H1 (cell line): ENCODE measurements at regions not wholly inside any gene's neighbourhood (a gene's known extent, or its start where the extent isn't known, plus 50 kb on each side); places are given as distances from the start of the nearest gene placed in this dataset.

Experiments
- CHD1 ChIP-seq: IDR thresholded peaks from 2 replicates; pipeline ENCODE4 v1.6.1; 2012; ENCODE audit warnings: low read depth, low read length, improper control_type of control experiment
- CTCF ChIP-seq, 3 experiments: IDR thresholded peaks; 1 replicate in 2 of 3; 2 replicates in 1 of 3; pipeline versions ENCODE4 v1.5.1 to v1.6.1; 2011; ENCODE audit warnings: low read length in 3 of 3, mild to moderate bottlenecking in 3 of 3, inconsistent platforms in 2 of 3, low read depth in 1 of 3, moderate library complexity in 1 of 3; ENCODE audit not compliant: insufficient read depth in 1 of 3; ENCODE audit errors: control extremely low read depth in 1 of 3
- EP300 ChIP-seq, 2 experiments: IDR thresholded peaks; 1 replicate in 1 of 2; 2 replicates in 1 of 2; pipeline ENCODE4 v1.6.1; 2011 to 2012; ENCODE audit warnings: low read depth in 2 of 2, low read length in 2 of 2, mild to moderate bottlenecking in 2 of 2, borderline replicate concordance in 1 of 2, inconsistent platforms in 1 of 2, moderate library complexity in 1 of 2
- HDAC2 ChIP-seq, 2 experiments: fragments of 300-600 bp in 1 of 2; sonication (generic) in 1 of 2; IDR thresholded peaks; 2 replicates each; pipeline ENCODE4 v1.6.1; 2011 to 2012; ENCODE audit warnings: low read depth in 2 of 2, low read length in 2 of 2, mild to moderate bottlenecking in 2 of 2, moderate library complexity in 2 of 2, borderline replicate concordance in 1 of 2, inconsistent platforms in 1 of 2
- MAX ChIP-seq: IDR thresholded peaks from 2 replicates; pipeline ENCODE4 v1.6.1; 2012; ENCODE audit warnings: inconsistent platforms
- TBP ChIP-seq: IDR thresholded peaks from 2 replicates; pipeline ENCODE4 v1.6.1; 2011; ENCODE audit warnings: low read depth, low read length, improper control_type of control experiment
- USF2 ChIP-seq: IDR thresholded peaks from 2 replicates; pipeline ENCODE4 v1.6.1; 2011; ENCODE audit warnings: low read length, improper control_type of control experiment
- YY1 ChIP-seq: IDR thresholded peaks from 2 replicates; pipeline ENCODE4 v1.6.1; 2011; ENCODE audit warnings: low read depth, mild to moderate bottlenecking, low read length
- ZNF274 ChIP-seq: IDR thresholded peaks from 2 replicates; pipeline ENCODE4 v1.7.0; 2012; ENCODE audit warnings: low read length, borderline replicate concordance; ENCODE audit errors: extremely low read depth
- TF ChIP-seq, protein P1 (sequence below): IDR thresholded peaks from 2 replicates; pipeline ENCODE4 v1.6.1; 2012; ENCODE audit warnings: low read length, inconsistent platforms

DNA sequence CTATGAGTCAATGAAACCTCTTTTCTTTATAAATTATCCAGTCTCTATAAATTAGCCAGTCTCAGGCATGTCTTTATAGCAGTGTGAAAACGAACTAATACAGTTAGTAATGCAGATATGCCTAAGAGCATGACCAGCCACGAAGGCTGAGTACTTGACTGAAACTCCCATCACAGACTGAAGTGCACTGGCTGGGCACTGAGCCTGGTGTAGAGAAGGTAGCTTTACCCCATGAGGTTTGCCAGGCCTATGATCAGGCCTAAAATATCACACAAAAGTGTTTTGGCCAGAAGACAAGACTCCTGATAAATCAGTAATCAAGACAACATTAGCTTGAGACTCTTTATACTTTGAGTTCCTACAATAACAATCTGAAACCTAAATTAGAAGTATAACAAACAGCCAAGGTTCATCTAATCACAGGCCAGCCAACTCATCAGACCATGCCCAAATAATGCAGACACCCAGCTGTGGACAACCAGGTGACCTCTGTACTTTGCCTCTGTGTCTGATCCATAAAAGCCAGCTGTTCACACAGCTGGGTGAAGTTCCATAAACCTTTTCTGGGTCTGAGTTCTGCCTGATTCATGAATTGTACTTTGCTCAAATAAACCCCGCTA is 771.8 kb upstream of the SLITRK1 start:
- TF ChIP-seq CTCF (IDR thresholded peaks at IDR 0.05; ENCODE audit: control extremely low read depth in 1 of 3, insufficient read depth in 1 of 3, low read depth in 1 of 3, low read length in 3 of 3): no peak
- no peak for TF ChIP-seq TBP
- no peak for TF ChIP-seq YY1
- no peak for TF ChIP-seq MAX
- TF ChIP-seq HDAC2 (IDR thresholded peaks at IDR 0.05; ENCODE audit: borderline replicate concordance in 1 of 2, low read depth in 2 of 2, low read length in 2 of 2): no peak
- TF ChIP-seq, protein P1, sequence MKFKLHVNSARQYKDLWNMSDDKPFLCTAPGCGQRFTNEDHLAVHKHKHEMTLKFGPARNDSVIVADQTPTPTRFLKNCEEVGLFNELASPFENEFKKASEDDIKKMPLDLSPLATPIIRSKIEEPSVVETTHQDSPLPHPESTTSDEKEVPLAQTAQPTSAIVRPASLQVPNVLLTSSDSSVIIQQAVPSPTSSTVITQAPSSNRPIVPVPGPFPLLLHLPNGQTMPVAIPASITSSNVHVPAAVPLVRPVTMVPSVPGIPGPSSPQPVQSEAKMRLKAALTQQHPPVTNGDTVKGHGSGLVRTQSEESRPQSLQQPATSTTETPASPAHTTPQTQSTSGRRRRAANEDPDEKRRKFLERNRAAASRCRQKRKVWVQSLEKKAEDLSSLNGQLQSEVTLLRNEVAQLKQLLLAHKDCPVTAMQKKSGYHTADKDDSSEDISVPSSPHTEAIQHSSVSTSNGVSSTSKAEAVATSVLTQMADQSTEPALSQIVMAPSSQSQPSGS: no peak
- TF ChIP-seq CHD1: no peak
- TF ChIP-seq USF2: no peak
- TF ChIP-seq EP300 (IDR thresholded peaks at IDR 0.05; ENCODE audit: borderline replicate concordance in 1 of 2, low read depth in 2 of 2, low read length in 2 of 2): no peak
- TF ChIP-seq ZNF274: no peak
